Thyroid gland (tissue), 4 donors: ENCODE measurements at regions not wholly inside any gene's neighbourhood (a gene's known extent, or its start where the extent isn't known, plus 50 kb on each side); places are given as distances from the start of the nearest gene placed in this dataset. TPM values are rescaled to one million over a fixed set of nuclear protein-coding genes. Genes with fewer than 3 reads are reported as not detected.

ENCODE experiments used
- DNase-seq, 2 donors: peaks; one replicate each; pipeline ENCODE4 v3.0.0-alpha.2; 2019
- H3K27ac ChIP-seq, 3 donors: fragments of 200-600 bp; sonication (generic); 1 replicate in 2 of 3; 2 replicates in 1 of 3; pipeline ENCODE4 v1.5.1; 2016 to 2019; ENCODE audit warnings: mild to moderate bottlenecking in 1 of 3, moderate library complexity in 1 of 3
- H3K27me3 ChIP-seq: fragments of 200-600 bp; sonication (generic); one replicate; pipeline ENCODE4 v1.5.1; 2019
- H3K36me3 ChIP-seq, 2 donors: fragments of 200-600 bp; sonication (generic); one replicate each; pipeline ENCODE4 v1.5.1; 2016 to 2019
- H3K4me1 ChIP-seq, 2 donors: fragments of 200-600 bp; sonication (generic); one replicate each; pipeline ENCODE4 v1.5.1; 2017 to 2019
- H3K4me3 ChIP-seq, 3 donors: fragments of 200-600 bp; sonication (generic); replicated peaks in 1 of 3; 1 replicate in 2 of 3; 2 replicates in 1 of 3; pipeline ENCODE4 v1.5.1; 2016; ENCODE audit warnings: mild to moderate bottlenecking in 1 of 3
- H3K9me3 ChIP-seq: fragments of 200-600 bp; sonication (generic); one replicate; pipeline ENCODE4 v1.5.1; 2017
- CTCF ChIP-seq, 6 experiments: fragments of 200-600 bp in 3 of 6; fragments of 450-650 bp in 3 of 6; sonication (generic) in 3 of 6; IDR thresholded peaks; one replicate each; pipeline ENCODE4 v1.5.1; 2016 to 2019; ENCODE audit warnings: antibody characterized with exemption in 6 of 6, mild to moderate bottlenecking in 2 of 6, inconsistent platforms in 1 of 6, moderate library complexity in 1 of 6
- POLR2A ChIP-seq, 2 donors: fragments of 450-650 bp; IDR thresholded peaks; one replicate each; pipeline ENCODE4 v1.6.1; 2017; ENCODE audit warnings: antibody characterized with exemption in 2 of 2, mild to moderate bottlenecking in 2 of 2, moderate library complexity in 1 of 2
- WGBS, 2 donors: methylation state at CpG; one replicate each; pipeline ENCODE4 v1.1.5; 2017; 5-methylcytosine and 5-hydroxymethylcytosine counted together
- intact Hi-C: fragments of 100-400 bp; cut with DNase I; formaldehyde crosslinking; loops from one replicate; pipeline ENCODE4 v1.15.1; 2023
- small RNA-seq: library from RNA; depleted of rRNA; stranded (forward); fragments of <200 nt; gene quantifications from one replicate; pipeline ENCODE3, GENCODE V24; 2016

DNA sequence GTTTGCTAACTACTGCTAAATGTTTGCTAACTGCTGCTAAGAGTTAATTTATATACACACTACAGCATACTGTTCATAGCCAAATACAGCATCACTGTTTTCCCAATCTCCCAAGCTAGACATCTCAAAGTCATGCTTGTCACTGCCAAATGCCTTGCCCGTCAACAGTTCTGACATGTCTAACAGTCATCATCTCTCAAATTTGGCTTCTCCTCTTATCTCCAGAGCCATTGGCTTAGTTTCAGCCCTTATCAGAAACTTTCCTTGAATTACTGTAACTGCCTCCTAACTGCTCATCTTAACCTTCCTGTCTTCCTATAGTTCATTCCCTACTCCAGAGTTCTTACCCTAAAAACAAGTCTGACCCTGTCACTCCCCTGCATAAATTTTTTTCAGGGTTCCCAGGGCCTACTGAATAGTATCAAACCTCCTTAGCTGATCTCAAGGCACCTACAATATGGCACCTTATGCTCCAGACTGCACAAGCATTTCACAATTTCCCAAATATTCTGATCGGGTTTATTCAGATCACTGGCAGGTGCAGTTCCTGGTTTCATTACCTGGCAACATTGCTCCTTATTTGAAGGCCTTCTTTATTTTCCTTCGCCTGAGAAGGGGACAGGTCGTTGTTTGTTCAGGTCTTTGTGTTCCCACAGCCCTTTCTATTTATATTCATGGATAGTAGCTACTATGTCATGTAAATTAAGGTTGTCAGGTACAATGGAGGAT lies 55.9 kb upstream of the ANKRD55 start:
- H3K36me3 ChIP-seq: no peaks in the 10 kb centered on the region
- H3K9me3 ChIP-seq: no peaks in the 10 kb centered on the region
- H3K4me1 ChIP-seq: peaks cover 3 to 7% of the 10 kb centered on the region in 2 donors
- TF ChIP-seq CTCF (IDR thresholded peaks at IDR 0.05) (no peak), POLR2A (IDR thresholded peaks at IDR 0.05) (no peak)
- H3K27me3 ChIP-seq: no peaks in the 10 kb centered on the region
- intact Hi-C loops: no loop called here
- no peak overlapping the region for H3K4me3 ChIP-seq
- WGBS, 2 donors: 86 to 91% methylated on average over 4 of the region's 4 CpGs
- peak overlapping the region in 2 of 3 donors; percentile 4 to 8 for H3K27ac ChIP-seq
- no peak for DNase-seq

DNA sequence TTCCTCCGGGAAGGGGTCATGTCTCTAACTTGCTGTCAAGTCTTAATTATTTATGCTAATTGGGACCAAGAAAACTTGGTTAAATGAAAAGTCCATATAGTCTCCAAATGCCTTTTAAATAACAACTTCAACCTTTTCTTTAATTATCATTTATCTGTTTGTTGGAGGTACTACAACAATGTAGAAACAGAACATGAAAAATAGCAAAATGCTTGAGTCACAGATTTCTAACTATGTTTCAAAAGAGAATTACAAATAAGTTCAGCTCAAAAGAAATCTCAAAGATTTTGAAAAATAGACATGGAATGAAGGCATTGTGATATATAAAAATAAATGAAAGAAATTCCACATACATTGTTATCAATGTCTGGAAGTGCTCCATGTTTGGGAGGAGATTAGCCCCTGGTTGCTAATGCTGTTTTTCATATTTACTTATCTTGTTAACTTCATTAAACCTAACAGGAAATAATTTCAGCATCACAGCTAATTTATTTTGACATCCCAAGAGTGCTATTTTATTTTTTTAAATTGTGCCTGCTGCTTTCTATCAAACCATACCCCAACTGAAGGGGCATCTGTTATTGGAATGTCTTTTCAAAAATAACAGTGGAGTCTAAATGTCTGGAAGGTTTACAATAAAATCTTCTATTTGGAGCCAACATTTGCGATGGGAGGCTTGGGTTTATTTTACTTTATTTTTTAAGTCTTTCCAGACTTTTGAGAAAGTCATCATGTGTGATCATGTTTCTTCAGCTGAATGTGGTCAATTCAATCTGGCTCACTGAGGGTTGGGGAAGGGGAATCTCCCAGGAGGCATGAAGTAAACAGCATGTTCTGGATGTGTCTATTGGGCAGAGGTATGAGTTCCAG lies 53.1 kb upstream of the ANKRD55 start:
- no peaks in the 10 kb centered on the region for H3K9me3 ChIP-seq
- 49 to 52% methylated on average over 2 of the region's 2 CpGs for WGBS, 2 donors
- no peak for TF ChIP-seq CTCF (IDR thresholded peaks at IDR 0.05)
- no peak for TF ChIP-seq POLR2A (IDR thresholded peaks at IDR 0.05)
- H3K4me3 ChIP-seq: no peak overlapping the region
- peak; percentile 35 to 43 for DNase-seq
- peaks cover 3 to 7% of the 10 kb centered on the region in 2 donors for H3K4me1 ChIP-seq
- no peaks in the 10 kb centered on the region for H3K36me3 ChIP-seq
- intact Hi-C loops: no loop called here
- H3K27me3 ChIP-seq: no peaks in the 10 kb centered on the region
- peak overlapping the region; percentile 62 to 76 (median 67) for H3K27ac ChIP-seq

GRCh38 chr5:56282951-56283350 lies 49.8 kb upstream of the ANKRD55 start:
- Histone ChIP-seq H3K9me3 (no peaks in the 10 kb centered on the region), H3K27ac (no peak overlapping the region), H3K4me3 (no peak overlapping the region), H3K27me3 (no peaks in the 10 kb centered on the region), H3K4me1 (peaks cover 24 to 32% of the 10 kb centered on the region in 2 donors), H3K36me3 (no peaks in the 10 kb centered on the region)
- 84 to 90% methylated on average over 2 of the region's 2 CpGs for WGBS, 2 donors
- intact Hi-C loops: no loop called here
- TF ChIP-seq POLR2A (IDR thresholded peaks at IDR 0.05) (no peak), CTCF (IDR thresholded peaks at IDR 0.05) (no peak)
- no peak for DNase-seq

Small RNA genes in the stretch of these regions (small RNA-seq; reads per million reads assigned to genes)
- gene HMGN1P17: not detected
- gene RNU6ATAC2P: not detected
